ENCODE measurements at regions not wholly inside any gene's neighbourhood (a gene's known extent, or its start where the extent isn't known, plus 50 kb on each side); places are given as distances from the start of the nearest gene placed in this dataset.
A peak's percentile ranks its signal among the peaks of the same experiment; 100 is the strongest.

DNA sequence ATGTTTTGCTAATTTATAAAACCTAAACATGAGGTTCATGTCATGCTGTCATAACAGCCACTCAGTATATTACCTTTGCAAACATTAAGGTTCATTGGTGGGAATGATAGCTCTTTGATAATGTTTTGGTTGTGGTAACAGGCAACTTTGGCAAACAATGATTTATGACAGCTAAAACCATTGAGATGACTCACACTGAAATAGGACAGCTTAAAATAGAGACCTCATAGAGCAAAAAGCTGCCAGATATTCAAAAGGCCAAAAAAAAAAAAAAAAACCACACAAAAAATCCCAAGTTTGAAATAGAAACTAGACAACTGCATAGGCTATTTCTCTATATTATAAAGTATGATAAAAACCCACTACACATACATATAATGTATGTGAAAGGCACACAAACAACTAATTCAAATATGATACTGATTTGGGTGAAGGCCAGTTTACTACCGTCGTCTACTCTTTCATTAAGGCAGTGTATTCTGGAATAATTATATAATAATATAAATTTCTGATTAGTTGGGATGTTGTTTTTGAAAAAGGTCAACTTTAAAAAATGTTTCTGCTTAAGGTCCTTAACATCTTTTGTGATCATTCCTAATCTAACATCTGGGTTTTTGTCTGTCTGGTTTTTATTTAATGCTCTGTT, 646.0 kb upstream of the PITX2 start:
- WGBS (ENCODE audit: low lambda C conversion rate, missing lambda C conversion rate) = 89% methylated on average over 2 of the region's 2 CpGs
- no peak for DNase-seq (ENCODE audit: low spot score)
- Histone ChIP-seq H4K20me1 (ENCODE audit: insufficient read depth, poor library complexity, severe bottlenecking) (no peaks in the 10 kb centered on the region), H3K27ac (no peak overlapping the region), H3K9me2 (replicated peaks; ENCODE audit: insufficient read depth) (no peaks in the 10 kb centered on the region), H3K27me3 (no peaks in the 10 kb centered on the region), H3K4me1 (ENCODE audit: insufficient read depth) (no peaks in the 10 kb centered on the region), H3K9me3 (ENCODE audit: low read depth) (no peaks in the 10 kb centered on the region), H2AFZ (no peak overlapping the region), H3K4me3 (no peak overlapping the region), H3K4me2 (no peak overlapping the region), H3K36me3 (replicated peaks; ENCODE audit: insufficient read depth, low read depth) (no peaks in the 10 kb centered on the region), H3K79me2 (no peaks in the 10 kb centered on the region)
- TF ChIP-seq EZH2 (IDR thresholded peaks at IDR 0.05; ENCODE audit: borderline replicate concordance) (no peak), EZH2phosphoT487 (IDR thresholded peaks at IDR 0.05; ENCODE audit: low read depth, severe bottlenecking, unreplicated experiment) (no peak)
- TF ChIP-seq, protein P1, sequence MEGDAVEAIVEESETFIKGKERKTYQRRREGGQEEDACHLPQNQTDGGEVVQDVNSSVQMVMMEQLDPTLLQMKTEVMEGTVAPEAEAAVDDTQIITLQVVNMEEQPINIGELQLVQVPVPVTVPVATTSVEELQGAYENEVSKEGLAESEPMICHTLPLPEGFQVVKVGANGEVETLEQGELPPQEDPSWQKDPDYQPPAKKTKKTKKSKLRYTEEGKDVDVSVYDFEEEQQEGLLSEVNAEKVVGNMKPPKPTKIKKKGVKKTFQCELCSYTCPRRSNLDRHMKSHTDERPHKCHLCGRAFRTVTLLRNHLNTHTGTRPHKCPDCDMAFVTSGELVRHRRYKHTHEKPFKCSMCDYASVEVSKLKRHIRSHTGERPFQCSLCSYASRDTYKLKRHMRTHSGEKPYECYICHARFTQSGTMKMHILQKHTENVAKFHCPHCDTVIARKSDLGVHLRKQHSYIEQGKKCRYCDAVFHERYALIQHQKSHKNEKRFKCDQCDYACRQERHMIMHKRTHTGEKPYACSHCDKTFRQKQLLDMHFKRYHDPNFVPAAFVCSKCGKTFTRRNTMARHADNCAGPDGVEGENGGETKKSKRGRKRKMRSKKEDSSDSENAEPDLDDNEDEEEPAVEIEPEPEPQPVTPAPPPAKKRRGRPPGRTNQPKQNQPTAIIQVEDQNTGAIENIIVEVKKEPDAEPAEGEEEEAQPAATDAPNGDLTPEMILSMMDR (IDR thresholded peaks at IDR 0.05; ENCODE audit: poor library complexity) = no peak

DNA sequence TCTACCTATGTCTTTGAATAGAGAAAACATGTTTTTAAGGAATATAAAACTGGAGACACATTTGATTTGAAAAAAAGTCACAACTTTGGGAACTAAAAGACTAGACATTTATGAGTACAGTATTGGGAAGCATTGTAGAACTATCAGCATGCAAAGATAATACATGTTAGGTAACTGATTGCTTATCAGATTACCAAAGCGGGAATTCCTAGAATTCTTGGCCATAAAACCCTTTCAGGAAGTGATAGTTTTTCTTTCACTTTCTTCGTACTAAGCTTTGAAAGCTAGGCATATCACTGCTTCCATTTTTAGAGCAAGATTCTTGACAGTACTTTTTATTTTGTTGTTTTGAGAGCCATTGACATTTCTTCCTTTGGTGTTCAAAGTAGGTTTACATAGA, 646.6 kb upstream of the PITX2 start:
- Histone ChIP-seq H3K4me1 (ENCODE audit: insufficient read depth) (no peaks in the 10 kb centered on the region), H3K27me3 (no peaks in the 10 kb centered on the region), H3K9me2 (replicated peaks; ENCODE audit: insufficient read depth) (no peaks in the 10 kb centered on the region), H3K27ac (no peak overlapping the region), H3K4me3 (no peak overlapping the region), H3K36me3 (replicated peaks; ENCODE audit: insufficient read depth, low read depth) (no peaks in the 10 kb centered on the region), H3K79me2 (no peaks in the 10 kb centered on the region), H2AFZ (no peak overlapping the region), H4K20me1 (ENCODE audit: insufficient read depth, poor library complexity, severe bottlenecking) (no peaks in the 10 kb centered on the region), H3K4me2 (peak overlapping the region; percentile 41), H3K9me3 (ENCODE audit: low read depth) (no peaks in the 10 kb centered on the region)
- no peak for DNase-seq (ENCODE audit: low spot score)
- 32% methylated on average over 2 of the region's 2 CpGs for whole genome bisulfite sequencing (ENCODE audit: low lambda C conversion rate, missing lambda C conversion rate)
- TF ChIP-seq EZH2 (IDR thresholded peaks at IDR 0.05; ENCODE audit: borderline replicate concordance) (no peak), EZH2phosphoT487 (IDR thresholded peaks at IDR 0.05; ENCODE audit: low read depth, severe bottlenecking, unreplicated experiment) (no peak)
- TF ChIP-seq, protein P1 (IDR thresholded peaks at IDR 0.05; ENCODE audit: poor library complexity) = no peak

DNA sequence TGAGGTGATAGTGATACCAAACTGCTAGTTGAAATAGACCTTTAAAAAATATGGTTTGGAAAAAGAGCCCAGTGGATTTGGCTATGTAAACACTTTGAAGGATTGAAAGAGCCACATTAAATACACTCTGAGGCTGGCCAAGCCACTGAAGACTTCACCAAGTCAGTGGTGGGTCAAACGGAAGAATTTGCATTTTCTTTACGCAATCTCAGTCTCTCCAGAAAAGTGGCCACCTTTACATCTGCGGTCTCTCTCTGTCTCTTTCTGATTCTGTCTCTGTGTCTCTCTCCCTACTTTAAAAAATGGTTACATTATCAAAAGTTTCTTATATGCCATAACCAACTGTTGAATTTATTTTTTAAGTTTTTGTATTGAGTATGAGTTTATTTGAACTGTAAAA, 651.2 kb upstream of the PITX2 start:
- TF ChIP-seq, protein P1 (IDR thresholded peaks at IDR 0.05; ENCODE audit: poor library complexity) = no peak
- TF ChIP-seq EZH2 (IDR thresholded peaks at IDR 0.05; ENCODE audit: borderline replicate concordance) (no peak), EZH2phosphoT487 (IDR thresholded peaks at IDR 0.05; ENCODE audit: low read depth, severe bottlenecking, unreplicated experiment) (no peak)
- Histone ChIP-seq H3K4me3 (no peak overlapping the region), H3K79me2 (no peaks in the 10 kb centered on the region), H3K9me2 (replicated peaks; ENCODE audit: insufficient read depth) (no peaks in the 10 kb centered on the region), H3K27me3 (no peaks in the 10 kb centered on the region), H3K4me1 (ENCODE audit: insufficient read depth) (no peaks in the 10 kb centered on the region), H4K20me1 (ENCODE audit: insufficient read depth, poor library complexity, severe bottlenecking) (no peaks in the 10 kb centered on the region), H3K27ac (no peak overlapping the region), H3K9me3 (ENCODE audit: low read depth) (no peaks in the 10 kb centered on the region), H3K36me3 (replicated peaks; ENCODE audit: insufficient read depth, low read depth) (no peaks in the 10 kb centered on the region), H2AFZ (no peak overlapping the region), H3K4me2 (no peak overlapping the region)
- 87% methylated on average over 3 of the region's 3 CpGs for WGBS (ENCODE audit: low lambda C conversion rate, missing lambda C conversion rate)
- no peak for DNase-seq (ENCODE audit: low spot score)
